ENCODE measurements at regions not wholly inside any gene's neighbourhood (a gene's known extent, or its start where the extent isn't known, plus 50 kb on each side); places are given as distances from the start of the nearest gene placed in this dataset.
"Not testable (repeated sequence)": the region's sequence is repeated elsewhere in the genome, so short reads cannot be mapped to it uniquely, and the experiment has no call there.

DNA sequence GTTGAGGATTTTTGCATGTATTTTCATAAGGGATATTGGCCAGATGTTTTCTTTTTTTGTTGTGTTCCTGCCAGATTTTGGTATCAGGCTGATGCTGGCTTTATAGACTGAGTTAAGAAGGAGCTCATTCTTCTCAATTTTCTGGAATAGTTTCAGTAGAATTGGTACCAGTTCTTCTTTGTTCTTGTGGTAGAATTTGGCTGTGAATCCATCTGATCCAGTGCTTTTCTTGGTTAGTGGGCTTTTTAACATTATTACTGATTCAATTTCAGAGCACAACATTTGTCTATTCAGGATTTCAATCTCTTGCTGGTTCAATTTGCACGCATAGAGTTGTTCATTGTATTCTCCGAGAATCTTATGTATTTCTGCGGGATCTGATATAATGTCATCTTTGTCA lies 136.5 kb upstream of the FOXG1 start:
- Histone ChIP-seq H3K36me3 (ENCODE audit: low read length) (no peaks in the 10 kb centered on the region), H3K4me2 (ENCODE audit: low read depth, low read length, poor library complexity, severe bottlenecking) (no peak overlapping the region)

DNA sequence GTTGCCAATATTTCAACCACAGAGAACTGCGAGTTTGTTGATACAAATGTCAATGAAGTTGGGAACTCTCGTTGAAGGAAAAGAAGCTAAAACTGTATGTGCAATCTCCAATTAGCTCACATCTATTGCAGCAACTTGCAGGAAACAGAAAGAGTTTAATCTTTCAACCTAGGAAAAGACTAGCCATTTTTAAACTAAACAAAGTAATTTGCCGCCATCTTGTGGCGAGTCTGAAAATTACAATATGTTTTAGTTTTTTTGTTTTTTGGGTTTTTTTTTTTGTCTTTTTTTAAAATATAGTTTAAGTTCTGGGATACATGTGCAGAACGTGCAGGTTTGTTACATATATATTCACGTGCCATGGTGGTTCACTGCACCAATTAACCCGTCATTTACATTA lies 131.2 kb upstream of the FOXG1 start:
- H2AFZ ChIP-seq (ENCODE audit: low read depth, low read length, severe bottlenecking), result no peak overlapping the region

More for the DNA sequence above, 136.5 kb upstream of the FOXG1 start:
- Histone ChIP-seq H3K4me3 (ENCODE audit: insufficient read depth, low read length, poor library complexity, severe bottlenecking) (no peak overlapping the region), H3K27me3 (ENCODE audit: low read length) (no peaks in the 10 kb centered on the region), H3K27ac (ENCODE audit: low read depth, low read length) (no peak overlapping the region), H3K9ac (ENCODE audit: low read length) (no peak overlapping the region), H3F3A (ENCODE audit: insufficient read depth) (no peaks in the 10 kb centered on the region), H3K79me2 (ENCODE audit: insufficient read depth, low read length) (no peaks in the 10 kb centered on the region), H2AFZ (ENCODE audit: low read depth, low read length, severe bottlenecking) (no peak overlapping the region), H3K9me2 (replicated peaks; ENCODE audit: insufficient read depth, low read length) (no peaks in the 10 kb centered on the region), H3K9me3 (ENCODE audit: insufficient read depth, low read length) (no peaks in the 10 kb centered on the region), H4K20me1 (ENCODE audit: low read depth, low read length) (no peaks in the 10 kb centered on the region)
- TF ChIP-seq, protein P1, sequence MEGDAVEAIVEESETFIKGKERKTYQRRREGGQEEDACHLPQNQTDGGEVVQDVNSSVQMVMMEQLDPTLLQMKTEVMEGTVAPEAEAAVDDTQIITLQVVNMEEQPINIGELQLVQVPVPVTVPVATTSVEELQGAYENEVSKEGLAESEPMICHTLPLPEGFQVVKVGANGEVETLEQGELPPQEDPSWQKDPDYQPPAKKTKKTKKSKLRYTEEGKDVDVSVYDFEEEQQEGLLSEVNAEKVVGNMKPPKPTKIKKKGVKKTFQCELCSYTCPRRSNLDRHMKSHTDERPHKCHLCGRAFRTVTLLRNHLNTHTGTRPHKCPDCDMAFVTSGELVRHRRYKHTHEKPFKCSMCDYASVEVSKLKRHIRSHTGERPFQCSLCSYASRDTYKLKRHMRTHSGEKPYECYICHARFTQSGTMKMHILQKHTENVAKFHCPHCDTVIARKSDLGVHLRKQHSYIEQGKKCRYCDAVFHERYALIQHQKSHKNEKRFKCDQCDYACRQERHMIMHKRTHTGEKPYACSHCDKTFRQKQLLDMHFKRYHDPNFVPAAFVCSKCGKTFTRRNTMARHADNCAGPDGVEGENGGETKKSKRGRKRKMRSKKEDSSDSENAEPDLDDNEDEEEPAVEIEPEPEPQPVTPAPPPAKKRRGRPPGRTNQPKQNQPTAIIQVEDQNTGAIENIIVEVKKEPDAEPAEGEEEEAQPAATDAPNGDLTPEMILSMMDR (IDR thresholded peaks at IDR 0.05; ENCODE audit: insufficient read depth, low read length, poor library complexity, severe bottlenecking), result no peak
- no peak for TF ChIP-seq EZH2phosphoT487 (conservative IDR thresholded peaks at IDR 0.05; ENCODE audit: low read length)

DNA sequence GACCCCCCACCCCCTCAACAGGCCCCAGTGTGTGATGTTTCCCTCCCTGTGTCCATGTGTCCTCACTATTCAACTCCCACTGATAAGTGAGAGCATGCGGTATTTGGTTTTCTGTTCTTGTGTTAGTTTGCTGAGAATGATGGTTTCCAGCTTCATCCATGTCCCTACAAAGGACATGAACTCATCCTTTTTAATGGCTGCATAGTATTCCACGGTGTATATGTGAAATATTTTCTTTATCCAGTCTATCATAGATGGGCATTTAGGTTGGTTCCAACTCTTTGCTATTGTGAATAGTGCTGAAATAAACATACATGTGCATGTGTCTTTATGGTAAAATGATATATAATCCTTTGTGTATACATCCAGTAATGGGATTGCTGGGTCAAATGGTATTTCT lies 130.8 kb upstream of the FOXG1 start:
- not testable (repeated sequence) for H3K36me3 ChIP-seq (ENCODE audit: low read length); H3K9me2 ChIP-seq (replicated peaks; ENCODE audit: insufficient read depth, low read length); H3K27ac ChIP-seq (ENCODE audit: low read depth, low read length); H2AFZ ChIP-seq (ENCODE audit: low read depth, low read length, severe bottlenecking); H3K4me2 ChIP-seq (ENCODE audit: low read depth, low read length, poor library complexity, severe bottlenecking); H3F3A ChIP-seq (ENCODE audit: insufficient read depth); H3K9me3 ChIP-seq (ENCODE audit: insufficient read depth, low read length); H3K27me3 ChIP-seq (ENCODE audit: low read length); H4K20me1 ChIP-seq (ENCODE audit: low read depth, low read length); H3K4me3 ChIP-seq (ENCODE audit: insufficient read depth, low read length, poor library complexity, severe bottlenecking); H3K9ac ChIP-seq (ENCODE audit: low read length); H3K79me2 ChIP-seq (ENCODE audit: insufficient read depth, low read length)

More for the DNA sequence above, 131.2 kb upstream of the FOXG1 start:
- Histone ChIP-seq H3F3A (ENCODE audit: insufficient read depth) (no peaks in the 10 kb centered on the region), H4K20me1 (ENCODE audit: low read depth, low read length) (no peaks in the 10 kb centered on the region), H3K9me3 (ENCODE audit: insufficient read depth, low read length) (no peaks in the 10 kb centered on the region), H3K4me3 (ENCODE audit: insufficient read depth, low read length, poor library complexity, severe bottlenecking) (no peak overlapping the region), H3K9ac (ENCODE audit: low read length) (no peak overlapping the region), H3K4me2 (ENCODE audit: low read depth, low read length, poor library complexity, severe bottlenecking) (no peak overlapping the region), H3K79me2 (ENCODE audit: insufficient read depth, low read length) (no peaks in the 10 kb centered on the region), H3K9me2 (replicated peaks; ENCODE audit: insufficient read depth, low read length) (no peaks in the 10 kb centered on the region), H3K27me3 (ENCODE audit: low read length) (no peaks in the 10 kb centered on the region), H3K27ac (ENCODE audit: low read depth, low read length) (no peak overlapping the region), H3K36me3 (ENCODE audit: low read length) (no peaks in the 10 kb centered on the region)
- TF ChIP-seq, protein P1 (IDR thresholded peaks at IDR 0.05; ENCODE audit: insufficient read depth, low read length, poor library complexity, severe bottlenecking), result no peak
- TF ChIP-seq EZH2phosphoT487 (conservative IDR thresholded peaks at IDR 0.05; ENCODE audit: low read length), result no peak

DNA sequence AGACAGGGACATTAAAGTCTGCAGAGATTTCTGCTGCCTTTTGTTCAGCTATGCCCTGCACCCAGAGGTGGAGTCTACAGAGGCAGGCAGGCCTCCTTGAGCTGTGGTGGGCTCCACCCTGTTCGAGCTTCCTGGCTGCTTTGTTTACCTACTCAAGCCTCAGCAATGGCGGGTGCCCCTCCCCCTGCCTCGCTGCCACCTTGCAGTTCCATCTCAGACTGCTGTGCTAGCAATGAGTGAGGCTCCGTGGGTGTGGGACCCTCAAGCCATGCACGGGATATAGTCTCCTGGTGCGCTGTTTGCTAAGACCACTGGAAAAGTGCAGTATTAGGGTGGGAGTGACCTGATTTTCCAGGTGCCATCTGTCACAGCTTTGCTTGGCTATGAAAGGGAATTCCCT lies 125.4 kb upstream of the FOXG1 start:
- not testable (repeated sequence) for H3K27me3 ChIP-seq (ENCODE audit: low read length); H3K9ac ChIP-seq (ENCODE audit: low read length); H3K9me3 ChIP-seq (ENCODE audit: insufficient read depth, low read length); H3K9me2 ChIP-seq (replicated peaks; ENCODE audit: insufficient read depth, low read length); H3K36me3 ChIP-seq (ENCODE audit: low read length); H3F3A ChIP-seq (ENCODE audit: insufficient read depth); H3K79me2 ChIP-seq (ENCODE audit: insufficient read depth, low read length); H3K27ac ChIP-seq (ENCODE audit: low read depth, low read length); H2AFZ ChIP-seq (ENCODE audit: low read depth, low read length, severe bottlenecking); H3K4me3 ChIP-seq (ENCODE audit: insufficient read depth, low read length, poor library complexity, severe bottlenecking); H3K4me2 ChIP-seq (ENCODE audit: low read depth, low read length, poor library complexity, severe bottlenecking); H4K20me1 ChIP-seq (ENCODE audit: low read depth, low read length)

Data from SU-DHL-6 (cell line).